Neural cell (in vitro differentiated cells): ENCODE measurements at regions not wholly inside any gene's neighbourhood (a gene's known extent, or its start where the extent isn't known, plus 50 kb on each side); places are given as distances from the start of the nearest gene placed in this dataset.

ENCODE experiments used
- CTCF ChIP-seq: fragments of 450-650 bp; IDR thresholded peaks from 2 replicates; pipeline ENCODE4 v1.5.1; 2014; ENCODE audit warnings: antibody characterized with exemption, mild to moderate bottlenecking, moderate library complexity; ENCODE audit not compliant: poor library complexity, severe bottlenecking
- EP300 ChIP-seq: fragments of 450-650 bp; conservative IDR thresholded peaks from 2 replicates; pipeline ENCODE4 v1.6.1; 2014; ENCODE audit warnings: antibody characterized with exemption, mild to moderate bottlenecking, moderate library complexity; ENCODE audit not compliant: poor library complexity, severe bottlenecking
- EZH2 ChIP-seq: fragments of 200-600, 300-800 bp; shearing (Covaris generic), sonication (generic); IDR thresholded peaks from 2 replicates; pipeline ENCODE4 v1.6.1; 2014; ENCODE audit warnings: antibody characterized with exemption, low read length, borderline replicate concordance, mild to moderate bottlenecking; ENCODE audit not compliant: insufficient read depth, poor library complexity, severe bottlenecking
- POLR2AphosphoS5 ChIP-seq: IDR thresholded peaks from 2 replicates; pipeline ENCODE4 v1.6.1; 2012
- TAF1 ChIP-seq: IDR thresholded peaks from 2 replicates; pipeline ENCODE4 v1.6.1; 2012; ENCODE audit warnings: low read depth

GRCh38 chr20:6940048-6940447 is 172.6 kb downstream of the BMP2 start:
- TF ChIP-seq CTCF: no peak
- no peak for TF ChIP-seq POLR2AphosphoS5
- no peak for TF ChIP-seq TAF1
- TF ChIP-seq EZH2: no peak
- no peak for TF ChIP-seq EP300
